ENCODE measurements at regions not wholly inside any gene's neighbourhood (a gene's known extent, or its start where the extent isn't known, plus 50 kb on each side); places are given as distances from the start of the nearest gene placed in this dataset.

DNA sequence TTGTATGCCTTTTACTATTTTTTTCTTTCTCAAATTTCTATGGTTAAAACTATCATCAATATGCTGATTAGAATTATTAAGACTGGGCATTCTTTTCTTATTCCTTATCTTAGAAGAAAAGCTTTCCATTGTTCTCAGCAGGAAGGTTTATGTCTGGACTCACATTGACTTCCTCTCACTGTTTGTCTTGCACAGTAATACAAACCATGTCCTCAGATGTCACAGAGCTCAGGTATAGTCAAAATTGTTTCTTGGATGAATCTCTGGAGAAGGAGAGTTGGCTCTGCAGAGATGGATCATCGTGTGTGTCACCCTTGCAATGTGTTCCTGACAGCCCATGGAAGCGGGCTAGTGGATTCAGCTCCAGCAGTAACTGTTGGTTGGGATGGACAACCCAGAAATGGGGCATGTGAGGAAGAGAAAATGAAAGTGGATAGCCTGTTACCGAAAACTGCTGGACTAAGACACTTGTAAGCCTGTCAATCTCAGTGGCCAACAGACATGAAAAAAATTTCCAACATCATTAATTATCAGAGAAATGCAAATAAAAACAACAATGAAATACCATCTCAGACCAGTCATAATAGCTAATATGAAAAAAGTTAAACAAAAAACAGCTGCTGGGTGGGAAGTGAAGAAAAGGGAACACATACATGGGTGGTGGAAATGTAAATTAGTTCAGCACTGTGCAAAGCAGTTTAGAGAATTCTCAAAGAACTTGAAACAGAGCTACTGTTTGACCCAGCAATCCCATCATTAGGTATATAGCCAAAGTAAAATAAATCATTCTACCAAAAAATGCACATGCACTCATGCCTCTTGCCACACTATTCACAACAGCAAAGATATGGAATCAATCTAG lies 967.8 kb downstream of the TMEM121 start:
- intact Hi-C loops (cut with DNase I; ENCODE audit: low total_unique reads): no loop called here
- Histone ChIP-seq H3K4me1 (no peaks in the 10 kb centered on the region), H3K36me3 (no peaks in the 10 kb centered on the region), H3K9me3 (no peaks in the 10 kb centered on the region), H3K27me3 (no peaks in the 10 kb centered on the region), H3K4me3 (no peak overlapping the region), H3K27ac (no peak overlapping the region)
- no peak for DNase-seq
- no peak for TF ChIP-seq POLR2A (IDR thresholded peaks at IDR 0.05)
- TF ChIP-seq, protein P1, sequence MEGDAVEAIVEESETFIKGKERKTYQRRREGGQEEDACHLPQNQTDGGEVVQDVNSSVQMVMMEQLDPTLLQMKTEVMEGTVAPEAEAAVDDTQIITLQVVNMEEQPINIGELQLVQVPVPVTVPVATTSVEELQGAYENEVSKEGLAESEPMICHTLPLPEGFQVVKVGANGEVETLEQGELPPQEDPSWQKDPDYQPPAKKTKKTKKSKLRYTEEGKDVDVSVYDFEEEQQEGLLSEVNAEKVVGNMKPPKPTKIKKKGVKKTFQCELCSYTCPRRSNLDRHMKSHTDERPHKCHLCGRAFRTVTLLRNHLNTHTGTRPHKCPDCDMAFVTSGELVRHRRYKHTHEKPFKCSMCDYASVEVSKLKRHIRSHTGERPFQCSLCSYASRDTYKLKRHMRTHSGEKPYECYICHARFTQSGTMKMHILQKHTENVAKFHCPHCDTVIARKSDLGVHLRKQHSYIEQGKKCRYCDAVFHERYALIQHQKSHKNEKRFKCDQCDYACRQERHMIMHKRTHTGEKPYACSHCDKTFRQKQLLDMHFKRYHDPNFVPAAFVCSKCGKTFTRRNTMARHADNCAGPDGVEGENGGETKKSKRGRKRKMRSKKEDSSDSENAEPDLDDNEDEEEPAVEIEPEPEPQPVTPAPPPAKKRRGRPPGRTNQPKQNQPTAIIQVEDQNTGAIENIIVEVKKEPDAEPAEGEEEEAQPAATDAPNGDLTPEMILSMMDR (IDR thresholded peaks at IDR 0.05): no peak

DNA sequence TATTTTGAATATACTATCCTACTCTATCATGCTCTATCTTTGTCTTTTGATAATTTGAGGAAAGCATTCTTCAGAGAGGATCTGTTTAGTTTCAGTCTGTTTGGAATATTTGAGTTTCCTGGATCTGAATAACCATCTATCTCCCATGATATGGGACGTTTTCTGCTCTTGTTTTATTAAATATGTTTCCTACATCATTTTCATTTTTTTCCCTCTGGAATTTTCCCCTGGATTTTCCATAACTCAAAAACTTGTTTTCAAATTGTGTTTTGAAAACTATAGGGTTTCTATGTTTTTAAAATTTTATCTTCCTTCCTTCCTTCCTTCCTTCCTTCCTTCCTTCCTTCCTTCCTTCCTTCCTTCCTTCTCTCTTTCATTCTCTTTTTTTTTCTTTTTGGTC lies 974.2 kb downstream of the TMEM121 start:
- H3K9me3 ChIP-seq: no peaks in the 10 kb centered on the region
- H3K36me3 ChIP-seq: no peaks in the 10 kb centered on the region
- no peak overlapping the region for H3K4me3 ChIP-seq
- H3K27ac ChIP-seq: no peak overlapping the region
- H3K27me3 ChIP-seq: no peaks in the 10 kb centered on the region
- TF ChIP-seq, protein P1 (IDR thresholded peaks at IDR 0.05): no peak
- TF ChIP-seq POLR2A (IDR thresholded peaks at IDR 0.05): no peak
- no peak for DNase-seq
- intact Hi-C loops (cut with DNase I; ENCODE audit: low total_unique reads): no loop called here
- no peaks in the 10 kb centered on the region for H3K4me1 ChIP-seq

DNA sequence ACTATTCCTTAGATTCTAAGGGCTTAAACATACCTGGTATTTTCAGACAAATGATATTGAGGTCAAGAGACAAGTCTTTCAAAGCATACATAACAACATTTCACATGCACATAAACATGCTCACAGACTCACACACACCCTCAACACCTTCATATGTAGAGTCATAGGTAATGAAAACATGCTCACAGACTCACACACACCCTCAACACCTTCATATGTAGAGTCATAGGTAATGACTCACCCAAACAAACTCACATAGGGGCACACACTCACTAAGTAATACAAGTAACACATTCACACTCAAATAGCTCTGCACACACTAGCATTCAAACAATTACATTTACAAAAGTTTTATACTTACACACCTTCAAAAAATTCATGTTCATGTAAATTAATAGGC lies 975.5 kb downstream of the TMEM121 start:
- TF ChIP-seq, protein P1 (IDR thresholded peaks at IDR 0.05): no peak
- no peak for TF ChIP-seq POLR2A (IDR thresholded peaks at IDR 0.05)
- no peaks in the 10 kb centered on the region for H3K9me3 ChIP-seq
- DNase-seq: no peak
- no peaks in the 10 kb centered on the region for H3K4me1 ChIP-seq
- H3K27ac ChIP-seq: no peak overlapping the region
- H3K36me3 ChIP-seq: no peaks in the 10 kb centered on the region
- no peaks in the 10 kb centered on the region for H3K27me3 ChIP-seq
- H3K4me3 ChIP-seq: no peak overlapping the region
- intact Hi-C loops (cut with DNase I; ENCODE audit: low total_unique reads): no loop called here

DNA sequence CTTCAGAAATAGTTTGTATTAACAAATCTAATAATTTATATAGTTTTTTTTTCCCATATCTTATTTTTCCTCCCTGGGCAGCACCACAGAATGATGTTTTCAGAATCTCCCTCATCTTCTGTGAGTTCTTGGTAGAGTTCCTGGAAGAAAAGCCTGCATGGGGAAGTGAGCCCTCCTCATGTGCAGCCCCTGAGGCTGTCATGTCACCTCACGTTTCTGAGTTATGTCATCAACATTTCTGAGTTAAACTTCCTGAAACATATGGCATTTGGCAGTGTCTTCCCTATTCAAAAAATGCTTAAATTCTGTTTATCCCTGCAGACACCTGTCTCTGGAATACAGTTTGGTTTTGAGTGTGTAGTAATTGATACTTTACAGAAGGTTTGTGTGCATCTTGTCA lies 979.0 kb downstream of the TMEM121 start:
- intact Hi-C loops (cut with DNase I; ENCODE audit: low total_unique reads): no loop called here
- H3K4me1 ChIP-seq: no peaks in the 10 kb centered on the region
- H3K4me3 ChIP-seq: no peak overlapping the region
- no peaks in the 10 kb centered on the region for H3K36me3 ChIP-seq
- TF ChIP-seq POLR2A (IDR thresholded peaks at IDR 0.05): no peak
- TF ChIP-seq, protein P1 (IDR thresholded peaks at IDR 0.05): no peak
- no peaks in the 10 kb centered on the region for H3K27me3 ChIP-seq
- no peak overlapping the region for H3K27ac ChIP-seq
- no peak for DNase-seq
- no peaks in the 10 kb centered on the region for H3K9me3 ChIP-seq

DNA sequence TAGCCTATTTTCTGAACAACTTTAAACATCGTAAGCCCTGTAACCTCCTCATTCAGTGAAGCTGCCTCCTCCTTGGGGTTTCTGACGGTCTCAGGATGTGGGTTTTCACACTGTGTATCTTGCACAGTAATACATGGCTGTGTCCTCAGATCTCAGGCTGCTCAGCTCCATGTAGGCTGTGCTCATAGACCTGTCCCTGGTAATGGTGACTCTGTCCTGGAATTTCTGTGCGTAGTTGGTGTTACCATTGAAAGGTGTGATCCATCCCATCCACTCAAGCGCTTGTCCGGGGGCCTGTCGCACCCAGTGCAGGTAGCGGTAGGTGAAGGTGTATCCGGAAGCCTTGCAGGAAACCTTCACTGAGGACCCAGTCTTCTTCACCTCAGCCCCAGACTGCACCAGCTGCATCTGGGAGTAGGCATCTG lies 980.5 kb downstream of the TMEM121 start:
- Histone ChIP-seq H3K36me3 (no peaks in the 10 kb centered on the region), H3K27me3 (no peaks in the 10 kb centered on the region), H3K9me3 (no peaks in the 10 kb centered on the region), H3K4me3 (no peak overlapping the region), H3K27ac (no peak overlapping the region), H3K4me1 (no peaks in the 10 kb centered on the region)
- intact Hi-C loops (cut with DNase I; ENCODE audit: low total_unique reads): no loop called here
- no peak for DNase-seq
- TF ChIP-seq, protein P1 (IDR thresholded peaks at IDR 0.05): no peak
- no peak for TF ChIP-seq POLR2A (IDR thresholded peaks at IDR 0.05)
